ENCODE measurements at regions not wholly inside any gene's neighbourhood (a gene's known extent, or its start where the extent isn't known, plus 50 kb on each side); places are given as distances from the start of the nearest gene placed in this dataset.

GRCh38 chr7:112571852-112572607 lies 91.2 kb downstream of the LSMEM1 start:
- 22% methylated on average over 2 of the region's 4 CpGs for WGBS (ENCODE audit: insufficient coverage, low lambda C conversion rate)
- peak in 1 of 2 donors; percentile 37 for DNase-seq
- H3K36me3 ChIP-seq (ENCODE audit: control insufficient read depth, insufficient read depth, low read length) = no peaks in the 10 kb centered on the region
- H3K4me3 ChIP-seq (ENCODE audit: low read length) = no peak overlapping the region
- peaks cover 27% of the 10 kb centered on the region for H3K4me1 ChIP-seq (ENCODE audit: control insufficient read depth, insufficient read depth, low read length)
- no peaks in the 10 kb centered on the region for H3K9me3 ChIP-seq (ENCODE audit: control insufficient read depth, low read depth, low read length)
- H3K27me3 ChIP-seq (ENCODE audit: control insufficient read depth, insufficient read depth, low read length) = no peaks in the 10 kb centered on the region
- H3K27ac ChIP-seq (ENCODE audit: low read length) = peak overlapping the region; percentile 39

- H3K4me1 ChIP-seq (ENCODE audit: control insufficient read depth, insufficient read depth, low read length) = peaks cover 27% of the 10 kb centered on the region
- no peaks in the 10 kb centered on the region for H3K9me3 ChIP-seq (ENCODE audit: control insufficient read depth, low read depth, low read length)
- WGBS (ENCODE audit: insufficient coverage, low lambda C conversion rate) = no CpG with 5 or more reads among the region's 1 CpG
- H3K36me3 ChIP-seq (ENCODE audit: control insufficient read depth, insufficient read depth, low read length) = no peaks in the 10 kb centered on the region
- H3K27ac ChIP-seq (ENCODE audit: low read length) = peak overlapping the region; percentile 39
- H3K4me3 ChIP-seq (ENCODE audit: low read length) = no peak overlapping the region
- no peaks in the 10 kb centered on the region for H3K27me3 ChIP-seq (ENCODE audit: control insufficient read depth, insufficient read depth, low read length)
- DNase-seq = peak; percentile 87 to 97
These were observed 92.0 kb downstream of the LSMEM1 start for GRCh38 chr7:112572669-112573301.

- Histone ChIP-seq H3K27ac (ENCODE audit: low read length) (peak overlapping the region; percentile 11), H3K4me1 (ENCODE audit: control insufficient read depth, insufficient read depth, low read length) (peaks cover 27% of the 10 kb centered on the region), H3K36me3 (ENCODE audit: control insufficient read depth, insufficient read depth, low read length) (no peaks in the 10 kb centered on the region), H3K27me3 (ENCODE audit: control insufficient read depth, insufficient read depth, low read length) (no peaks in the 10 kb centered on the region), H3K9me3 (ENCODE audit: control insufficient read depth, low read depth, low read length) (no peaks in the 10 kb centered on the region), H3K4me3 (ENCODE audit: low read length) (no peak overlapping the region)
- DNase-seq = no peak
- 71% methylated on average over 2 of the region's 6 CpGs for WGBS (ENCODE audit: insufficient coverage, low lambda C conversion rate)
These were observed 92.7 kb downstream of the LSMEM1 start for GRCh38 chr7:112573302-112574039.

- 80% methylated on average over 1 of the region's 1 CpG for WGBS (ENCODE audit: insufficient coverage, low lambda C conversion rate)
- H3K36me3 ChIP-seq (ENCODE audit: control insufficient read depth, insufficient read depth, low read length) = no peaks in the 10 kb centered on the region
- H3K27ac ChIP-seq (ENCODE audit: low read length) = no peak overlapping the region
- H3K4me3 ChIP-seq (ENCODE audit: low read length) = no peak overlapping the region
- peak in 1 of 2 donors; percentile 16 for DNase-seq
- peaks cover 5% of the 10 kb centered on the region for H3K9me3 ChIP-seq (ENCODE audit: control insufficient read depth, low read depth, low read length)
- peaks cover 29% of the 10 kb centered on the region for H3K4me1 ChIP-seq (ENCODE audit: control insufficient read depth, insufficient read depth, low read length)
- no peaks in the 10 kb centered on the region for H3K27me3 ChIP-seq (ENCODE audit: control insufficient read depth, insufficient read depth, low read length)
These were observed 95.1 kb downstream of the LSMEM1 start for GRCh38 chr7:112575864-112576263.

- no CpG with 5 or more reads among the region's 4 CpGs for WGBS (ENCODE audit: insufficient coverage, low lambda C conversion rate)
- Histone ChIP-seq H3K27ac (ENCODE audit: low read length) (no peak overlapping the region), H3K4me3 (ENCODE audit: low read length) (no peak overlapping the region), H3K27me3 (ENCODE audit: control insufficient read depth, insufficient read depth, low read length) (no peaks in the 10 kb centered on the region), H3K9me3 (ENCODE audit: control insufficient read depth, low read depth, low read length) (peaks cover 5% of the 10 kb centered on the region), H3K36me3 (ENCODE audit: control insufficient read depth, insufficient read depth, low read length) (no peaks in the 10 kb centered on the region), H3K4me1 (ENCODE audit: control insufficient read depth, insufficient read depth, low read length) (peaks cover 11% of the 10 kb centered on the region)
- DNase-seq = no peak
These were observed 98.6 kb downstream of the LSMEM1 start for GRCh38 chr7:112579388-112579787.

GRCh38 chr7:112580717-112581435 lies 100.1 kb downstream of the LSMEM1 start:
- Histone ChIP-seq H3K4me3 (ENCODE audit: low read length) (no peak overlapping the region), H3K27ac (ENCODE audit: low read length) (no peak overlapping the region), H3K9me3 (ENCODE audit: control insufficient read depth, low read depth, low read length) (peaks cover 5% of the 10 kb centered on the region), H3K4me1 (ENCODE audit: control insufficient read depth, insufficient read depth, low read length) (peaks cover 9% of the 10 kb centered on the region), H3K36me3 (ENCODE audit: control insufficient read depth, insufficient read depth, low read length) (no peaks in the 10 kb centered on the region), H3K27me3 (ENCODE audit: control insufficient read depth, insufficient read depth, low read length) (no peaks in the 10 kb centered on the region)
- WGBS (ENCODE audit: insufficient coverage, low lambda C conversion rate) = 80% methylated on average over 1 of the region's 5 CpGs
- peak in 1 of 2 donors; percentile 65 for DNase-seq

GRCh38 chr7:112581529-112581928 lies 100.7 kb downstream of the LSMEM1 start:
- H3K9me3 ChIP-seq (ENCODE audit: control insufficient read depth, low read depth, low read length) = peaks cover 5% of the 10 kb centered on the region
- no peaks in the 10 kb centered on the region for H3K27me3 ChIP-seq (ENCODE audit: control insufficient read depth, insufficient read depth, low read length)
- no peaks in the 10 kb centered on the region for H3K36me3 ChIP-seq (ENCODE audit: control insufficient read depth, insufficient read depth, low read length)
- peak in 1 of 2 donors; percentile 28 for DNase-seq
- no peak overlapping the region for H3K4me3 ChIP-seq (ENCODE audit: low read length)
- peaks cover 9% of the 10 kb centered on the region for H3K4me1 ChIP-seq (ENCODE audit: control insufficient read depth, insufficient read depth, low read length)
- H3K27ac ChIP-seq (ENCODE audit: low read length) = no peak overlapping the region

GRCh38 chr7:112584290-112584689 lies 103.5 kb downstream of the LSMEM1 start:
- Histone ChIP-seq H3K36me3 (ENCODE audit: control insufficient read depth, insufficient read depth, low read length) (no peaks in the 10 kb centered on the region), H3K9me3 (ENCODE audit: control insufficient read depth, low read depth, low read length) (peaks cover 7% of the 10 kb centered on the region), H3K27me3 (ENCODE audit: control insufficient read depth, insufficient read depth, low read length) (no peaks in the 10 kb centered on the region), H3K27ac (ENCODE audit: low read length) (no peak overlapping the region), H3K4me3 (ENCODE audit: low read length) (no peak overlapping the region), H3K4me1 (ENCODE audit: control insufficient read depth, insufficient read depth, low read length) (peaks cover 9% of the 10 kb centered on the region)
- DNase-seq = no peak
- WGBS (ENCODE audit: insufficient coverage, low lambda C conversion rate) = no CpG with 5 or more reads among the region's 2 CpGs

- no peaks in the 10 kb centered on the region for H3K36me3 ChIP-seq (ENCODE audit: control insufficient read depth, insufficient read depth, low read length)
- WGBS (ENCODE audit: insufficient coverage, low lambda C conversion rate) = no CpG with 5 or more reads among the region's 4 CpGs
- DNase-seq = no peak
These were observed 106.7 kb downstream of the LSMEM1 start for GRCh38 chr7:112587504-112587903.

More at GRCh38 chr7:112587504-112587903, 106.7 kb downstream of the LSMEM1 start:
- Histone ChIP-seq H3K9me3 (ENCODE audit: control insufficient read depth, low read depth, low read length) (peaks cover 2% of the 10 kb centered on the region), H3K4me3 (ENCODE audit: low read length) (no peak overlapping the region), H3K27me3 (ENCODE audit: control insufficient read depth, insufficient read depth, low read length) (no peaks in the 10 kb centered on the region), H3K27ac (ENCODE audit: low read length) (no peak overlapping the region), H3K4me1 (ENCODE audit: control insufficient read depth, insufficient read depth, low read length) (no peaks in the 10 kb centered on the region)

Measured in large intestine (tissue), 3 donors.